K562 (cell line): ENCODE measurements at regions not wholly inside any gene's neighbourhood (a gene's known extent, or its start where the extent isn't known, plus 50 kb on each side); places are given as distances from the start of the nearest gene placed in this dataset.

Experiments
- CBFA2T3 ChIP-seq: fragments of 450-650 bp; IDR thresholded peaks from 2 replicates; pipeline ENCODE4 v1.6.1; 2017
- DPF2 ChIP-seq: fragments of 450-650 bp; IDR thresholded peaks from 2 replicates; pipeline ENCODE4 v1.6.1; 2016
- EP300 ChIP-seq: IDR thresholded peaks from 2 replicates; pipeline ENCODE4 v1.6.1; 2012; ENCODE audit warnings: low read length, improper control_type of control experiment
- ETV1 ChIP-seq: fragments of 450-650 bp; conservative IDR thresholded peaks from 2 replicates; pipeline ENCODE4 v1.6.1; 2016; ENCODE audit warnings: missing genetic modification characterization, control low read depth, low read depth, missing compliant biosample characterization
- KLF10 ChIP-seq: fragments of 250-450 bp; sonication (Bioruptor Pico); IDR thresholded peaks from 2 replicates; pipeline ENCODE4 v1.6.1; 2021; ENCODE audit warnings: matching md5 sums
- MCM2 ChIP-seq: fragments of 450-650 bp; IDR thresholded peaks from 2 replicates; pipeline ENCODE4 v1.6.1; 2017; ENCODE audit warnings: low read depth, mild to moderate bottlenecking
- MCM5 ChIP-seq: fragments of 450-650 bp; IDR thresholded peaks from 2 replicates; pipeline ENCODE4 v1.6.1; 2016; ENCODE audit warnings: low read depth
- NCOR1 ChIP-seq: fragments of 450-650 bp; IDR thresholded peaks from 2 replicates; pipeline ENCODE4 v1.6.1; 2016; ENCODE audit warnings: mild to moderate bottlenecking, moderate library complexity
- NFIC ChIP-seq: fragments of 450-650 bp; IDR thresholded peaks from 2 replicates; pipeline ENCODE4 v1.6.1; 2017; ENCODE audit warnings: mild to moderate bottlenecking, inconsistent platforms
- NR2F6 ChIP-seq: fragments of 450-650 bp; formaldehyde crosslinking; IDR thresholded peaks from 2 replicates; pipeline ENCODE4 v1.4.0; 2020; ENCODE audit warnings: mild to moderate bottlenecking
- PHB ChIP-seq: fragments of 250-450 bp; sonication (Bioruptor Pico); IDR thresholded peaks from 2 replicates; pipeline ENCODE4 v1.5.0; 2021
- SNRNP70 ChIP-seq: fragments of 200-400 bp; formaldehyde crosslinking; optimal IDR thresholded peaks from 2 replicates; pipeline ENCODE3; 2017; ENCODE audit warnings: low read depth, low read length
- TAL1 ChIP-seq: fragments of 450-650 bp; IDR thresholded peaks from 2 replicates; pipeline ENCODE4 v1.6.1; 2016; ENCODE audit warnings: mild to moderate bottlenecking
- ZNF717 ChIP-seq: fragments of 250-450 bp; sonication (Bioruptor Pico); IDR thresholded peaks from 2 replicates; pipeline ENCODE4 v1.5.0; 2021
- ZNF778 ChIP-seq: fragments of 450-650 bp; formaldehyde crosslinking; IDR thresholded peaks from 2 replicates; pipeline ENCODE4 v1.4.0; 2020; ENCODE audit warnings: mild to moderate bottlenecking, moderate library complexity
- ZNF830 ChIP-seq: fragments of 250-450 bp; sonication (Bioruptor Pico); IDR thresholded peaks from 2 replicates; pipeline ENCODE4 v1.5.0; 2021; ENCODE audit warnings: mild to moderate bottlenecking
- TF ChIP-seq, protein P1 (sequence below): fragments of 250-450 bp; sonication (Bioruptor Pico); IDR thresholded peaks from 2 replicates; pipeline ENCODE4 v1.9.0; 2021; ENCODE audit warnings: mild to moderate bottlenecking
- TF ChIP-seq, protein P2 (sequence below): fragments of 450-650 bp; IDR thresholded peaks from 2 replicates; pipeline ENCODE4 v1.6.1; 2017; ENCODE audit warnings: antibody characterized with exemption
- TF ChIP-seq, protein P3 (sequence below): sonication (generic); formaldehyde crosslinking; IDR thresholded peaks from 2 replicates; pipeline ENCODE4 v1.8.0; 2023; ENCODE audit warnings: missing genetic modification reagents, mild to moderate bottlenecking, borderline replicate concordance
- TF ChIP-seq, protein P4 (sequence below): fragments of 200-800 bp; sonication (Bioruptor generic); IDR thresholded peaks from 2 replicates; pipeline ENCODE4 v1.6.1; 2016; ENCODE audit warnings: missing genetic modification characterization, missing compliant biosample characterization

DNA sequence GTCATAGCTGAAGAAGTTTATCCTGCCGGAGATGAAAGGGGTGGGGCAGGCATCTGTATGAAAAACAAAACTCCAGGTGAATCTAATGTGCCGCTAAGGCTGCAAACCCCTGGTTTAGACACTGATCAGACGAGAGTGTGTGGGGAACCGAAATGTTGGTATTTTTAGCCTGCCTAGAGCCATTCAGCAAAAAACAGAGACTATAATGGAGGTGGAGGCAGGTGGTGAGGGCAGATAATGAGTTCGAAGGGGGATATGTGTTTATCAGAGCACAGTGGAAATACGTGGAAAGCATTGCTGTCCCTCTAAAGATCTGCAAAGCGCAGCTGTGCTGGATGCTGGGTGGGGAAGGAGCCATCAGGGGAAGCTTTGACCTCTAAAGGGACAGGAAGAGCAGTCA, 127.5 kb upstream of the WSCD1 start (continued):
- TF ChIP-seq, protein P1, sequence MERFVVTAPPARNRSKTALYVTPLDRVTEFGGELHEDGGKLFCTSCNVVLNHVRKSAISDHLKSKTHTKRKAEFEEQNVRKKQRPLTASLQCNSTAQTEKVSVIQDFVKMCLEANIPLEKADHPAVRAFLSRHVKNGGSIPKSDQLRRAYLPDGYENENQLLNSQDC (CRISPR knock-in tag), result no peak
- TF ChIP-seq MCM5 (no peak), CBFA2T3 (peak; percentile 89), ETV1 (tag) (no peak), NFIC (peak; percentile 55), ZNF778 (CRISPR knock-in tag) (no peak), PHB (CRISPR knock-in tag) (no peak), MCM2 (no peak), SNRNP70 (no peak), ZNF830 (no peak), KLF10 (CRISPR knock-in tag) (no peak), ZNF717 (CRISPR knock-in tag) (no peak), NCOR1 (peak; percentile 67), TAL1 (peak; percentile 86), NR2F6 (CRISPR knock-in tag) (no peak), DPF2 (0 out of 2 replicates have a peak, but pooled peaks have one; percentile 51), EP300 (peak; percentile 33; the same call in 1 of the 2 replicates)
- TF ChIP-seq, protein P2, sequence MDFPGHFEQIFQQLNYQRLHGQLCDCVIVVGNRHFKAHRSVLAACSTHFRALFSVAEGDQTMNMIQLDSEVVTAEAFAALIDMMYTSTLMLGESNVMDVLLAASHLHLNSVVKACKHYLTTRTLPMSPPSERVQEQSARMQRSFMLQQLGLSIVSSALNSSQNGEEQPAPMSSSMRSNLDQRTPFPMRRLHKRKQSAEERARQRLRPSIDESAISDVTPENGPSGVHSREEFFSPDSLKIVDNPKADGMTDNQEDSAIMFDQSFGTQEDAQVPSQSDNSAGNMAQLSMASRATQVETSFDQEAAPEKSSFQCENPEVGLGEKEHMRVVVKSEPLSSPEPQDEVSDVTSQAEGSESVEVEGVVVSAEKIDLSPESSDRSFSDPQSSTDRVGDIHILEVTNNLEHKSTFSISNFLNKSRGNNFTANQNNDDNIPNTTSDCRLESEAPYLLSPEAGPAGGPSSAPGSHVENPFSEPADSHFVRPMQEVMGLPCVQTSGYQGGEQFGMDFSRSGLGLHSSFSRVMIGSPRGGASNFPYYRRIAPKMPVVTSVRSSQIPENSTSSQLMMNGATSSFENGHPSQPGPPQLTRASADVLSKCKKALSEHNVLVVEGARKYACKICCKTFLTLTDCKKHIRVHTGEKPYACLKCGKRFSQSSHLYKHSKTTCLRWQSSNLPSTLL, result no peak
- TF ChIP-seq, protein P3, sequence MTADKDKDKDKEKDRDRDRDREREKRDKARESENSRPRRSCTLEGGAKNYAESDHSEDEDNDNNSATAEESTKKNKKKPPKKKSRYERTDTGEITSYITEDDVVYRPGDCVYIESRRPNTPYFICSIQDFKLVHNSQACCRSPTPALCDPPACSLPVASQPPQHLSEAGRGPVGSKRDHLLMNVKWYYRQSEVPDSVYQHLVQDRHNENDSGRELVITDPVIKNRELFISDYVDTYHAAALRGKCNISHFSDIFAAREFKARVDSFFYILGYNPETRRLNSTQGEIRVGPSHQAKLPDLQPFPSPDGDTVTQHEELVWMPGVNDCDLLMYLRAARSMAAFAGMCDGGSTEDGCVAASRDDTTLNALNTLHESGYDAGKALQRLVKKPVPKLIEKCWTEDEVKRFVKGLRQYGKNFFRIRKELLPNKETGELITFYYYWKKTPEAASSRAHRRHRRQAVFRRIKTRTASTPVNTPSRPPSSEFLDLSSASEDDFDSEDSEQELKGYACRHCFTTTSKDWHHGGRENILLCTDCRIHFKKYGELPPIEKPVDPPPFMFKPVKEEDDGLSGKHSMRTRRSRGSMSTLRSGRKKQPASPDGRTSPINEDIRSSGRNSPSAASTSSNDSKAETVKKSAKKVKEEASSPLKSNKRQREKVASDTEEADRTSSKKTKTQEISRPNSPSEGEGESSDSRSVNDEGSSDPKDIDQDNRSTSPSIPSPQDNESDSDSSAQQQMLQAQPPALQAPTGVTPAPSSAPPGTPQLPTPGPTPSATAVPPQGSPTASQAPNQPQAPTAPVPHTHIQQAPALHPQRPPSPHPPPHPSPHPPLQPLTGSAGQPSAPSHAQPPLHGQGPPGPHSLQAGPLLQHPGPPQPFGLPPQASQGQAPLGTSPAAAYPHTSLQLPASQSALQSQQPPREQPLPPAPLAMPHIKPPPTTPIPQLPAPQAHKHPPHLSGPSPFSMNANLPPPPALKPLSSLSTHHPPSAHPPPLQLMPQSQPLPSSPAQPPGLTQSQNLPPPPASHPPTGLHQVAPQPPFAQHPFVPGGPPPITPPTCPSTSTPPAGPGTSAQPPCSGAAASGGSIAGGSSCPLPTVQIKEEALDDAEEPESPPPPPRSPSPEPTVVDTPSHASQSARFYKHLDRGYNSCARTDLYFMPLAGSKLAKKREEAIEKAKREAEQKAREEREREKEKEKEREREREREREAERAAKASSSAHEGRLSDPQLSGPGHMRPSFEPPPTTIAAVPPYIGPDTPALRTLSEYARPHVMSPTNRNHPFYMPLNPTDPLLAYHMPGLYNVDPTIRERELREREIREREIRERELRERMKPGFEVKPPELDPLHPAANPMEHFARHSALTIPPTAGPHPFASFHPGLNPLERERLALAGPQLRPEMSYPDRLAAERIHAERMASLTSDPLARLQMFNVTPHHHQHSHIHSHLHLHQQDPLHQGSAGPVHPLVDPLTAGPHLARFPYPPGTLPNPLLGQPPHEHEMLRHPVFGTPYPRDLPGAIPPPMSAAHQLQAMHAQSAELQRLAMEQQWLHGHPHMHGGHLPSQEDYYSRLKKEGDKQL (CRISPR knock-in tag), result no peak
- TF ChIP-seq, protein P4, sequence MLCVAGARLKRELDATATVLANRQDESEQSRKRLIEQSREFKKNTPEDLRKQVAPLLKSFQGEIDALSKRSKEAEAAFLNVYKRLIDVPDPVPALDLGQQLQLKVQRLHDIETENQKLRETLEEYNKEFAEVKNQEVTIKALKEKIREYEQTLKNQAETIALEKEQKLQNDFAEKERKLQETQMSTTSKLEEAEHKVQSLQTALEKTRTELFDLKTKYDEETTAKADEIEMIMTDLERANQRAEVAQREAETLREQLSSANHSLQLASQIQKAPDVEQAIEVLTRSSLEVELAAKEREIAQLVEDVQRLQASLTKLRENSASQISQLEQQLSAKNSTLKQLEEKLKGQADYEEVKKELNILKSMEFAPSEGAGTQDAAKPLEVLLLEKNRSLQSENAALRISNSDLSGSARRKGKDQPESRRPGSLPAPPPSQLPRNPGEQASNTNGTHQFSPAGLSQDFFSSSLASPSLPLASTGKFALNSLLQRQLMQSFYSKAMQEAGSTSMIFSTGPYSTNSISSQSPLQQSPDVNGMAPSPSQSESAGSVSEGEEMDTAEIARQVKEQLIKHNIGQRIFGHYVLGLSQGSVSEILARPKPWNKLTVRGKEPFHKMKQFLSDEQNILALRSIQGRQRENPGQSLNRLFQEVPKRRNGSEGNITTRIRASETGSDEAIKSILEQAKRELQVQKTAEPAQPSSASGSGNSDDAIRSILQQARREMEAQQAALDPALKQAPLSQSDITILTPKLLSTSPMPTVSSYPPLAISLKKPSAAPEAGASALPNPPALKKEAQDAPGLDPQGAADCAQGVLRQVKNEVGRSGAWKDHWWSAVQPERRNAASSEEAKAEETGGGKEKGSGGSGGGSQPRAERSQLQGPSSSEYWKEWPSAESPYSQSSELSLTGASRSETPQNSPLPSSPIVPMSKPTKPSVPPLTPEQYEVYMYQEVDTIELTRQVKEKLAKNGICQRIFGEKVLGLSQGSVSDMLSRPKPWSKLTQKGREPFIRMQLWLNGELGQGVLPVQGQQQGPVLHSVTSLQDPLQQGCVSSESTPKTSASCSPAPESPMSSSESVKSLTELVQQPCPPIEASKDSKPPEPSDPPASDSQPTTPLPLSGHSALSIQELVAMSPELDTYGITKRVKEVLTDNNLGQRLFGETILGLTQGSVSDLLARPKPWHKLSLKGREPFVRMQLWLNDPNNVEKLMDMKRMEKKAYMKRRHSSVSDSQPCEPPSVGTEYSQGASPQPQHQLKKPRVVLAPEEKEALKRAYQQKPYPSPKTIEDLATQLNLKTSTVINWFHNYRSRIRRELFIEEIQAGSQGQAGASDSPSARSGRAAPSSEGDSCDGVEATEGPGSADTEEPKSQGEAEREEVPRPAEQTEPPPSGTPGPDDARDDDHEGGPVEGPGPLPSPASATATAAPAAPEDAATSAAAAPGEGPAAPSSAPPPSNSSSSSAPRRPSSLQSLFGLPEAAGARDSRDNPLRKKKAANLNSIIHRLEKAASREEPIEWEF (CRISPR knock-in tag), result no peak
